ENCODE measurements at regions not wholly inside any gene's neighbourhood (a gene's known extent, or its start where the extent isn't known, plus 50 kb on each side); places are given as distances from the start of the nearest gene placed in this dataset.

GRCh38 chr15:70410371-70410985, 312.8 kb upstream of the TLE3 start:
- TF ChIP-seq SP1 (IDR thresholded peaks at IDR 0.05; ENCODE audit: low read depth, low read length): no peak
- TF ChIP-seq POLR2A (IDR thresholded peaks at IDR 0.05; ENCODE audit: low read depth, low read length): no peak
- no peak for TF ChIP-seq WRNIP1 (IDR thresholded peaks at IDR 0.05; ENCODE audit: borderline replicate concordance, low read depth, low read length)
- TF ChIP-seq CTCF (IDR thresholded peaks at IDR 0.05 in 2 of 3, conservative IDR thresholded peaks at IDR 0.05 in 1 of 3; ENCODE audit: control insufficient read depth in 2 of 3, extremely low read depth in 1 of 3, insufficient read depth in 1 of 3, low read depth in 3 of 3, low read length in 3 of 3): no peak
- TF ChIP-seq EP300 (IDR thresholded peaks at IDR 0.05; ENCODE audit: borderline replicate concordance in 1 of 2, control insufficient read depth in 1 of 2, low read depth in 2 of 2, low read length in 2 of 2): no peak
- TF ChIP-seq YY1 (IDR thresholded peaks at IDR 0.05; ENCODE audit: low read depth, low read length): no peak
- TF ChIP-seq ZZZ3 (IDR thresholded peaks at IDR 0.05; ENCODE audit: control insufficient read depth, insufficient read length, low read depth): no peak
- no peak for TF ChIP-seq GABPA (IDR thresholded peaks at IDR 0.05; ENCODE audit: low read depth)
- TF ChIP-seq CBX5 (IDR thresholded peaks at IDR 0.05; ENCODE audit: low read depth): no peak
- TF ChIP-seq CHD2 (IDR thresholded peaks at IDR 0.05; ENCODE audit: borderline replicate concordance, low read depth, low read length): no peak
